Osteocyte (in vitro differentiated cells): ENCODE measurements at regions not wholly inside any gene's neighbourhood (a gene's known extent, or its start where the extent isn't known, plus 50 kb on each side); places are given as distances from the start of the nearest gene placed in this dataset.

Experiments
- DNase-seq: peaks from one replicate; pipeline ENCODE4 v3.0.0; 2021; ENCODE audit warnings: mixed read lengths; ENCODE audit not compliant: unreplicated experiment; ENCODE audit errors: extremely low spot score
- H3K27ac Mint-ChIP-seq: one replicate; pipeline ENCODE4 v1.8.0; 2021; ENCODE audit warnings: mild to moderate bottlenecking, mixed read lengths; ENCODE audit not compliant: unreplicated experiment
- H3K27me3 Mint-ChIP-seq: one replicate; pipeline ENCODE4 v1.8.0; 2021; ENCODE audit warnings: mixed read lengths; ENCODE audit not compliant: unreplicated experiment
- H3K36me3 Mint-ChIP-seq: one replicate; pipeline ENCODE4 v1.8.0; 2021; ENCODE audit warnings: mixed read lengths; ENCODE audit not compliant: unreplicated experiment
- H3K4me1 Mint-ChIP-seq: one replicate; pipeline ENCODE4 v1.8.0; 2021; ENCODE audit warnings: mixed read lengths; ENCODE audit not compliant: unreplicated experiment
- H3K4me3 Mint-ChIP-seq: one replicate; pipeline ENCODE4 v1.8.0; 2021; ENCODE audit warnings: mild to moderate bottlenecking, moderate library complexity, mixed read lengths; ENCODE audit not compliant: unreplicated experiment
- H3K9me3 Mint-ChIP-seq: one replicate; pipeline ENCODE4 v1.8.0; 2021; ENCODE audit warnings: mixed read lengths; ENCODE audit not compliant: unreplicated experiment
- CTCF ChIP-seq: fragments of 200-600 bp; sonication (generic); IDR thresholded peaks from 2 replicates; pipeline ENCODE4 v1.5.0; 2021; ENCODE audit warnings: antibody characterized with exemption, mild to moderate bottlenecking, moderate library complexity

DNA sequence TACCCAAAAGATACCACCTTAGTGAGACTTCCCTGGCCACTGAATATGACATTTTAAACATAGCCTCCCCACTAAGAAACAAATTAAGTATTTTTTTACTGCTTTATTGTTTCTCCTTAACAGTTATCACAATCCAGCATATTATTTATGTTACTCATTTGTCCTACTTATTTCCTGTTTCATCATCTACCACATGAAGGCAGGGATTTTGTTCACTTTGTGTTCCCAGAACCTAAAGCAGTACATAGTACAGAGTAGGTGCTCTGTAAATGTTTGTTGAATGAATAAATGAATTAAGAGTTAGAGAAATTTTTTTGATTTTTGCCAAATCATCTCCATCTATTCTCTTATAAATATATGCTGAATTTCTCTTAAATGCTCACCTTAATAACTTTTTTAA, 318.4 kb upstream of the GIMD1 start:
- H3K9me3 Mint-ChIP-seq, result peaks cover 10% of the 10 kb centered on the region
- no peak for DNase-seq
- no peaks in the 10 kb centered on the region for H3K4me1 Mint-ChIP-seq
- no peak for TF ChIP-seq CTCF
- no peaks in the 10 kb centered on the region for H3K36me3 Mint-ChIP-seq
- H3K27ac Mint-ChIP-seq, result no peak overlapping the region
- peaks cover 22% of the 10 kb centered on the region for H3K27me3 Mint-ChIP-seq
- H3K4me3 Mint-ChIP-seq, result no peak overlapping the region

DNA sequence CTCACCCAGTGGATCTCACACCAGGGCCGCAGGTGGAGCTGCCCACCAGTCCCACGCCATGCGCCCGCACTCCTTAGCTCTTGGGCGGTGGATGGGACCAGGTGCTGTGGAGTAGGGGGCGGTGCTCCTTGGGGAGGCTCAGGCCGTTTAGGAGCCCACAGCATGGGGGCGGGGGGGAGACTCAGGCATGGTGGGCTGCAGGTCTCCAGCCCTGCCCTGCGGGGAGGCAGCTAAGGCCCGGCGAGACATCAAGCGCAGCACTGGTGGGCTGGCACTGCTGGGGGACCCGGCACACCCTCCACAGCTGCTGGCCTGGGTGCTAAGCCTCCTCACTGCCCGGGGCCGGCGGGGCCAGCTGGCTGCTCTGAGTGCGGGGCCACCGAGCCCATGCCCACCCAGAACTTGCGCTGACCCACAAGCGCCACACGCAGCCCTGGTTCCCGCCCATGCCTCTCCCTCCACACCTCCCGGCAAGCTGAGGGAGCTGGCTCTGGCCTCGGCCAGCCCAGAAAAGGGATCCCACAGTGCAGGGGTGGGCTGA, 312.9 kb upstream of the GIMD1 start:
- Mint-ChIP-seq H3K4me1 (no peaks in the 10 kb centered on the region), H3K4me3 (no peak overlapping the region), H3K27ac (no peak overlapping the region), H3K36me3 (no peaks in the 10 kb centered on the region), H3K9me3 (peaks cover 8% of the 10 kb centered on the region), H3K27me3 (peaks cover 48% of the 10 kb centered on the region)
- no peak for TF ChIP-seq CTCF
- no peak for DNase-seq

- no peaks in the 10 kb centered on the region for H3K9me3 Mint-ChIP-seq
- H3K36me3 Mint-ChIP-seq, result no peaks in the 10 kb centered on the region
- H3K27ac Mint-ChIP-seq, result no peak overlapping the region
- no peak for DNase-seq
- peaks cover 42% of the 10 kb centered on the region for H3K27me3 Mint-ChIP-seq
- no peaks in the 10 kb centered on the region for H3K4me1 Mint-ChIP-seq
- H3K4me3 Mint-ChIP-seq, result no peak overlapping the region
- no peak for TF ChIP-seq CTCF
Observed at GRCh38 chr4:106679063-106679462, 310.5 kb upstream of the GIMD1 start.

- no peak for DNase-seq
- Mint-ChIP-seq H3K27ac (no peak overlapping the region), H3K27me3 (peaks cover 35% of the 10 kb centered on the region), H3K36me3 (no peaks in the 10 kb centered on the region), H3K4me3 (no peak overlapping the region), H3K9me3 (peaks cover 4% of the 10 kb centered on the region), H3K4me1 (no peaks in the 10 kb centered on the region)
- no peak for TF ChIP-seq CTCF
Observed at GRCh38 chr4:106677213-106677612, 308.6 kb upstream of the GIMD1 start.

GRCh38 chr4:106676173-106676921, 307.8 kb upstream of the GIMD1 start:
- no peak overlapping the region for H3K4me3 Mint-ChIP-seq

More at GRCh38 chr4:106676173-106676921, 307.8 kb upstream of the GIMD1 start:
- H3K27me3 Mint-ChIP-seq, result peaks cover 36% of the 10 kb centered on the region
- no peak overlapping the region for H3K27ac Mint-ChIP-seq
- no peaks in the 10 kb centered on the region for H3K36me3 Mint-ChIP-seq
- no peaks in the 10 kb centered on the region for H3K4me1 Mint-ChIP-seq
- H3K9me3 Mint-ChIP-seq, result peaks cover 4% of the 10 kb centered on the region
- TF ChIP-seq CTCF, result no peak
- no peak for DNase-seq
